GM18909 (cell line): ENCODE measurements at regions not wholly inside any gene's neighbourhood (a gene's known extent, or its start where the extent isn't known, plus 50 kb on each side); places are given as distances from the start of the nearest gene placed in this dataset.

ENCODE experiments used
- ATAC-seq: cut with Tn5 transposase; IDR thresholded peaks from one replicate; pipeline ENCODE4 v1.9.1; 2021; ENCODE audit warnings: mild to moderate bottlenecking; ENCODE audit not compliant: unreplicated experiment, poor library complexity

GRCh38 chr18:2172881-2173280 lies 398.4 kb downstream of the METTL4 start:
- no peak for ATAC-seq

DNA sequence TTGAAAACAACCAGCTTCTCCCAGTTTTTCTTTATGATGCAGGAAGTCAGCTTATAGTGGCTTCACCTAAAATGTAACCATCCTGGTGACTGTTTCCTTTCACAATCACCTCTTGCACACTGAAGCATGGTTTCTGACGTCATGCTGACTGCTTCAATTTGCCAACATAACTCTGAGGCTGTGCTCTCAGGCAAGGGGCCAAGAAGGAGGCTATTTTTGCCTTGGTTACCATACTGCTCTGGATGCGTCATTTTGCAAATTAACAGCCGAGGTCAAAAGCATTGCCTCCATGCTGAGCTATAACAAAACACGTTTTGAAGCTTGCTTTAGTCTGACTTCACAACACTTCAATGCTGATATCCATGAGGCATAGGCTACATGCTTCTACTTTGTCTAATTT lies 397.8 kb downstream of the METTL4 start:
- ATAC-seq: no peak

DNA sequence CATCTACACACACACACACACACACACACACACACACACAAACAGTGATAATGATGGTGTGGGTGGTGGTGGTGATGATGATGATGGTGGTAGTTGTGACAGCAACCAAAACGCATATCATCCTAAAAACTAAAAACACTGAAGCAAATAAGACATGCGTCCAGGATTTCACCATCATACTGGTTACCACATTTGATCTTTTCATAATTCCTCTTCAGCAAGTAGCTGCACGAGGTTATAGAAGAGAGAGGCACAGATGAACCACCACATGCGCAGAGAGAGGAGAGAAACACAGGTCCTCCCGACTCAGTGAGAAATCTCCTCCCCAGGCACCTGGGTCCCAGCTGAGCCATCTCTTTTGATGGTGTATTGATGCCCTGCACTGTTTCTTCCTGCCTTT lies 393.3 kb downstream of the METTL4 start:
- no peak for ATAC-seq

DNA sequence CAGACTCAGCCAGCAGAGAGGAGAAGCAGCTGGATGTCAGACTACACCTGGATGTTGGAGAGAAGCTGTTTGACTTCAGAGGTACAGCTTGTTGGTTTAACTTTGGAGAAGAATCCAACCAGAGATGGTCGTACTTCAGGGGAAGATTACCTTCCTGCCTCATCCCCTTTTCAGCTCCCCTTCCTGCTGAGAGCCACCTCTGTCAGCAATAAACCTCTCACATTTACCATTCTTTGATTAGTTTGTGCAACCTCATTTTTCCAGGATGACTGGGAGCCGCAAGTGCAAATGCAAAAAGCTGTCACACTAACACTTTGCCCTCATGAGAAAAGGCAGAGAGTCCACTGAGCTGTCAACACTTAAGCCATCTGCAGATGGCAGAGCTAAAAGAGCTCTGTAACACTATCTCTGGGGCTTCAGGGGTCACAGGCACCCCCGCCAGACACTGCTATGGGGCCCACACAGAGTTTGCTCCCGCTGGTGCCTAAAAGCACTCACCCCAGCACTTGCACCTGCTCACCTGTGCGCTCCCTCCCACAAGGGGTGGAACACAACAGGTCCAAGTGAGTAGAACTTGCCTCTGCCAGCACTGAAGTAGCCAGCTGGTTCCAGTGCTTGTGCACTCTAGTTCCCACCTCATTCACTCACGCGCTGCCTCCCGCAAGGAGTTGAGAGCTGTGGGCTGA lies 391.7 kb downstream of the METTL4 start:
- ATAC-seq: no peak

GRCh38 chr18:2180586-2180985 lies 390.7 kb downstream of the METTL4 start:
- no peak for ATAC-seq

DNA sequence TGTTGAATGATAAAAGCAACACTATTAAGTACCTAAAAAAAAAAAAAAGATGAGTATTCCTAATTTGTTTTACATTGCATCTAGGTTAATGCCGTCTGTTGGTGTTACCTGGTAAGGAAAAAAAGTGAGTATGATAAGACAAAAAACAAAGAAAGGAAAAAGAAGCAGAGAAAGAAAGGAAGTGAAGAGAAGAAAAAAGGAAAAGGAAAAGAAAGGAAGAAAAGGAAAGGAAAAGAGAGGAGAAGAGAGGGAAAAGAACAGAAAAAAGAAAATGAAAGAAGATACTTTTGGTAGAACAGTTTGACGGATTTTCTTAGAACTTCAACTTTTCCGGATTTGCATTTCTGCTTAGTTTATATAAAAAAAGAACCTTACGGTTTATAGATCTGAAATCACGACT lies 387.9 kb downstream of the METTL4 start:
- ATAC-seq: no peak

DNA sequence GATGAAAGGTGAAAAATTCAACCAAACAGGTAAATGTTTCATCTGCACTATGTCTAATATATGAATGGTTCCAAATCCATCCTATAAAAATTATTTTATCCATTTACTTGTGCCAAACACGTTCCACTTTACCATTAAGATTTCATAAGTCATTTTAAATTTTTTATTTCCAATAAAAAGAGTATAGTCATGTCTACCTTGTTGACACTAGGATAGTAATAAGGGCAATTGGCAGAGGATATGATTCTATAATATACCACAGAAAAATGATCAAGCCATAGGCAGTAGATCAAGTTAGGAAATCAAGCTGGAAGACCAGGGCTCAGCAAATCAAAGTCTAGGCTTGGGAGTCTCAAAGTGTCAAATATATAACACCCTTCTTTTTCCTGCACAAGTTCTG lies 384.3 kb downstream of the METTL4 start:
- no peak for ATAC-seq

DNA sequence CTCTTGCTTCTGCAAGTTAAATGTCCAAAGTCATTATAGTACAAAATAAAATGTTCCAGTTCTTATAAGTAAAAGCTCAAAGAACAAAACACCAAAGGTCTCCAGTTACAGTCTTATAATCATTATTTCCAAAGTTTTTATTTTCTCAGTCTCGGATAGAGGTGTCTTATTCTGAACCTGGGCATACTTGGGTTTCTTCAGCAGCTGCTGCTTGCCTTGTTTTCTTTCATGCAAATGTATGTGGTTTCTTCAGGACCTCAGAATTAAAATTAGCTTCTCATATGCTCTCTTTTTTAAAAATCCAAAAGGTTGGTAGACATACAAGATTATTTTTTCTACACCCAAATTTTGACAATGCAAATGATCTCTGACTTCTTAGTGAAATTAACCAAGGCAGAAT lies 383.0 kb downstream of the METTL4 start:
- ATAC-seq: no peak

- no peak for ATAC-seq
Measured at GRCh38 chr18:2191180-2191790, 380.0 kb downstream of the METTL4 start.

- ATAC-seq: no peak
Measured at GRCh38 chr18:2192562-2192961, 378.7 kb downstream of the METTL4 start.

- no peak for ATAC-seq
Measured at GRCh38 chr18:2197946-2198345, 373.4 kb downstream of the METTL4 start.

GRCh38 chr18:2199060-2199459 lies 372.2 kb downstream of the METTL4 start:
- ATAC-seq: no peak

DNA sequence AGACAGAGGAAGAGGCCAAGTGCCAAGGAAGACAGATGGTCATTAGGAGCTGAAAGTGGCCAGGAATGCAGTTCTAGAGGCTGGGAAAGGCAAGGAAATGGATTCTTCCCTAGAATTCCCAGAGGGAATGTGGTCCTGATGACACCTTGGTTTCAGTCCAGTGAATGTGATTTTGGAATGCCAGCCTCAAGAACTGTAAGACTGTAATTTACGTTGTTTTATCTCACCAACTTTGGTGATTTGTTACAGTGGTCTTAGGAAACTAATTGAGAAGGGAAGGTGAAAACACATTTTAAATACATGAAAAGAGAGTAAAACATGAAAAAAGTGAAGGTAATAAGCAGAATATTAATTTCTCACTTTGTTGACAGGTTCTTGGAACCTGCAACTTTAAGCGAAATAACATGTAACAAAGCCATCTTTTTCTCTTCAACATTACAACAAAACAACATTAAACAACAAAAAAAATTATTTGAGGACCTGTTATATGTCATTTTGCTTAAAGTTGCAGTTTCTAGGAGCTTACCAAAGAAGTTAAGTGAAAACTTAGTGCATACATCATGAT lies 370.2 kb downstream of the METTL4 start:
- no peak for ATAC-seq

- no peak for ATAC-seq
Measured at GRCh38 chr18:2204736-2205135, 366.6 kb downstream of the METTL4 start.

DNA sequence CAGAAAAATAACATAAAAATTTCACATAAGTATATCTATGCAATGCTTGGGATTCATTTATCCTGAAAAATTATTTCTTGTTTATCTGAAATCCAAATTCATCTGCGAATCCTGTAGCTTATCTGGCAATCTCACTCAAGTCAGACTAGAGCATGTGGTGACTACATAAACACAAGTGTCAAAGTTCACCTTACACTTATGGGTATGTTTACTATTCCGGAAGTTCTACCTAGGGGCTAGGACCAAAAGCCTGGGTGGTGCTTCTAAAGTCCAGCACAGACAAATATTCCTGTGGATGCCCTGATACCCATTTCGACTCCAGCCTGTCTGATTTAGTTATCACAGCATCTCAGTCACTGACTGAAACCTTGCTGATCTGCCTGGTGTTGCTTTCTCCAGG lies 364.0 kb downstream of the METTL4 start:
- ATAC-seq: no peak

- no peak for ATAC-seq
Measured at GRCh38 chr18:2212598-2213205, 358.6 kb downstream of the METTL4 start.

GRCh38 chr18:2213905-2214304 lies 357.4 kb downstream of the METTL4 start:
- ATAC-seq: no peak

GRCh38 chr18:2217356-2217755 lies 353.9 kb downstream of the METTL4 start:
- ATAC-seq: no peak

- no peak for ATAC-seq
Measured at GRCh38 chr18:2218101-2218500, 353.2 kb downstream of the METTL4 start.

DNA sequence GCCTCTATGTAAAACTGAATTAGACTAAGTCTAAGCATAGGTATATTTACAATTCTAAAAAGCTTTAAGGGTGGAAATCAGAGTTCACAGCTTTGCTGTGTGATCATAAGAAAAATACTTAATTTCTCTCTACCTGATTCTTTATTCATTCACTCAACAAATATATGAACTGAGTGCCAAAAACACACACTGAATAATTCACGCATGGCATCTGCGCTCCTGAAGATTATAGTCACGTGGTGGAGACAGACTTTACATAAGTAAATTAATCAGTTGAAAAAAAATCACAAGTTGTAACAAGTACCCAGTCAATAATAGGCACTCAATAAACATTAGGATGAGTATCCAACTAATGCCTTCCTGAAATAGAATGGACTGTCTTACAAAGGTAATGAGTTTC lies 351.6 kb downstream of the METTL4 start:
- no peak for ATAC-seq
